Calu3 (cell line): ENCODE measurements at regions not wholly inside any gene's neighbourhood (a gene's known extent, or its start where the extent isn't known, plus 50 kb on each side); places are given as distances from the start of the nearest gene placed in this dataset.
"Not testable (repeated sequence)": the region's sequence is repeated elsewhere in the genome, so short reads cannot be mapped to it uniquely, and the experiment has no call there.

Experiments used
- BruUV-seq: library from RNA; stranded (reverse); fragments of 400-500 nt; replicated peaks from 2 replicates; lab custom pipeline; 2021; lab: Mats Ljungman, UMichigan
- CTCF ChIA-PET: fragments of 300-600 bp; sonication (Branson Sonifier 250); formaldehyde crosslinking; loops from one replicate; lab custom pipeline; 2022; ENCODE audit warnings: antibody characterized with exemption; lab: Charles Lee
- DNase-seq: peaks from one replicate; pipeline ENCODE4 v3.0.0; 2022
- H3K27ac Mint-ChIP-seq: one replicate; pipeline ENCODE4 v1.8.0; 2022; ENCODE audit warnings: mixed read lengths; ENCODE audit not compliant: unreplicated experiment
- H3K27me3 Mint-ChIP-seq: one replicate; pipeline ENCODE4 v1.8.0; 2022; ENCODE audit warnings: mixed read lengths; ENCODE audit not compliant: unreplicated experiment
- H3K36me3 Mint-ChIP-seq: one replicate; pipeline ENCODE4 v1.8.0; 2022; ENCODE audit warnings: mild to moderate bottlenecking, moderate library complexity, mixed read lengths; ENCODE audit not compliant: insufficient read depth, unreplicated experiment
- H3K4me1 Mint-ChIP-seq: one replicate; pipeline ENCODE4 v1.8.0; 2022; ENCODE audit warnings: mild to moderate bottlenecking, low read depth, mixed read lengths; ENCODE audit not compliant: unreplicated experiment
- H3K4me3 Mint-ChIP-seq: one replicate; pipeline ENCODE4 v1.8.0; 2022; ENCODE audit warnings: mild to moderate bottlenecking, low read depth, moderate library complexity, mixed read lengths; ENCODE audit not compliant: unreplicated experiment
- H3K9me3 Mint-ChIP-seq: one replicate; pipeline ENCODE4 v1.8.0; 2022; ENCODE audit warnings: low read depth, mixed read lengths; ENCODE audit not compliant: unreplicated experiment
- CTCF ChIP-seq: fragments of 200-600 bp; IDR thresholded peaks from one replicate; pipeline ENCODE4 v1.8.0; 2022; ENCODE audit warnings: antibody characterized with exemption; ENCODE audit not compliant: unreplicated experiment
- intact Hi-C: fragments of 100-400 bp; cut with micrococcal nuclease; formaldehyde crosslinking; loops from one replicate; pipeline ENCODE4 v1.10.0; 2022; ENCODE audit not compliant: unreplicated experiment

- Mint-ChIP-seq H3K4me1 (no peaks in the 10 kb centered on the region), H3K9me3 (no peaks in the 10 kb centered on the region), H3K27me3 (no peaks in the 10 kb centered on the region), H3K36me3 (peaks cover 5% of the 10 kb centered on the region), H3K4me3 (no peak overlapping the region), H3K27ac (no peak overlapping the region)
- no peak for TF ChIP-seq CTCF
- no TSS peak for BruUV-seq
- CTCF ChIA-PET: no interaction called here
- intact Hi-C loops: no loop called here
- DNase-seq: no peak
Measured at GRCh38 chr7:118420888-118421287, 196.4 kb downstream of the ANKRD7 start.

- Mint-ChIP-seq H3K9me3 (peaks cover 3% of the 10 kb centered on the region), H3K4me3 (no peak overlapping the region), H3K4me1 (no peaks in the 10 kb centered on the region), H3K27ac (no peak overlapping the region), H3K36me3 (peaks cover 5% of the 10 kb centered on the region), H3K27me3 (no peaks in the 10 kb centered on the region)
- intact Hi-C loops: no loop called here
- no TSS peak for BruUV-seq
- no peak for DNase-seq
- CTCF ChIA-PET: no interaction called here
- no peak for TF ChIP-seq CTCF
Measured at GRCh38 chr7:118429141-118429540, 204.6 kb downstream of the ANKRD7 start.

GRCh38 chr7:118436663-118437062 lies 212.2 kb downstream of the ANKRD7 start:
- intact Hi-C loops: no loop called here
- peaks cover 8% of the 10 kb centered on the region for H3K4me1 Mint-ChIP-seq
- H3K4me3 Mint-ChIP-seq: no peak overlapping the region
- CTCF ChIA-PET: no interaction called here
- H3K27ac Mint-ChIP-seq: no peak overlapping the region
- TF ChIP-seq CTCF: no peak
- no TSS peak for BruUV-seq
- no peaks in the 10 kb centered on the region for H3K36me3 Mint-ChIP-seq
- H3K27me3 Mint-ChIP-seq: no peaks in the 10 kb centered on the region
- no peak for DNase-seq
- peaks cover 10% of the 10 kb centered on the region for H3K9me3 Mint-ChIP-seq

GRCh38 chr7:118449030-118449429 lies 224.5 kb downstream of the ANKRD7 start:
- H3K27ac Mint-ChIP-seq, H3K9me3 Mint-ChIP-seq, BruUV-seq, CTCF ChIA-PET, H3K27me3 Mint-ChIP-seq, H3K36me3 Mint-ChIP-seq, DNase-seq, intact Hi-C loops, H3K4me3 Mint-ChIP-seq, H3K4me1 Mint-ChIP-seq: not testable (repeated sequence)

- Mint-ChIP-seq H3K9me3 (no peaks in the 10 kb centered on the region), H3K27ac (no peak overlapping the region), H3K27me3 (no peaks in the 10 kb centered on the region), H3K4me1 (no peaks in the 10 kb centered on the region), H3K36me3 (no peaks in the 10 kb centered on the region), H3K4me3 (no peak overlapping the region)
- TF ChIP-seq CTCF: no peak
- intact Hi-C loops: no loop called here
- no TSS peak for BruUV-seq
- CTCF ChIA-PET: no interaction called here
- no peak for DNase-seq
Measured at GRCh38 chr7:118449797-118450567, 225.5 kb downstream of the ANKRD7 start.
